ENCODE measurements at regions not wholly inside any gene's neighbourhood (a gene's known extent, or its start where the extent isn't known, plus 50 kb on each side); places are given as distances from the start of the nearest gene placed in this dataset.

- Mint-ChIP-seq H3K36me3 (ENCODE audit: low read depth) (no peaks in the 10 kb centered on the region), H3K9me3 (no peaks in the 10 kb centered on the region)
- DNase-seq (ENCODE audit: low spot score): no peak
Measured at GRCh38 chr10:118842843-118843624, 88.3 kb upstream of the CACUL1 start.

GRCh38 chr10:118843647-118844265, 89.0 kb upstream of the CACUL1 start:
- H3K36me3 Mint-ChIP-seq (ENCODE audit: low read depth): no peaks in the 10 kb centered on the region
- H3K4me3 Mint-ChIP-seq: no peak overlapping the region
- H3K4me1 Mint-ChIP-seq (ENCODE audit: low read depth): peaks cover 6% of the 10 kb centered on the region
- DNase-seq (ENCODE audit: low spot score): no peak
- no peak overlapping the region for H3K27ac Mint-ChIP-seq
- peaks cover 7% of the 10 kb centered on the region for H3K27me3 Mint-ChIP-seq (ENCODE audit: low read depth)
- no peaks in the 10 kb centered on the region for H3K9me3 Mint-ChIP-seq

More at GRCh38 chr10:118842843-118843624, 88.3 kb upstream of the CACUL1 start:
- Mint-ChIP-seq H3K4me1 (ENCODE audit: low read depth) (peaks cover 6% of the 10 kb centered on the region), H3K4me3 (no peak overlapping the region), H3K27me3 (ENCODE audit: low read depth) (peaks cover 2% of the 10 kb centered on the region), H3K27ac (no peak overlapping the region)

GRCh38 chr10:118844731-118845521, 90.2 kb upstream of the CACUL1 start:
- no peak for DNase-seq (ENCODE audit: low spot score)
- H3K4me1 Mint-ChIP-seq (ENCODE audit: low read depth): peaks cover 3% of the 10 kb centered on the region
- H3K9me3 Mint-ChIP-seq: no peaks in the 10 kb centered on the region
- H3K27me3 Mint-ChIP-seq (ENCODE audit: low read depth): peaks cover 7% of the 10 kb centered on the region
- no peaks in the 10 kb centered on the region for H3K36me3 Mint-ChIP-seq (ENCODE audit: low read depth)
- no peak overlapping the region for H3K4me3 Mint-ChIP-seq
- no peak overlapping the region for H3K27ac Mint-ChIP-seq

- Mint-ChIP-seq H3K36me3 (ENCODE audit: low read depth) (no peaks in the 10 kb centered on the region), H3K4me3 (no peak overlapping the region), H3K27ac (no peak overlapping the region), H3K4me1 (ENCODE audit: low read depth) (no peaks in the 10 kb centered on the region), H3K9me3 (no peaks in the 10 kb centered on the region), H3K27me3 (ENCODE audit: low read depth) (peaks cover 7% of the 10 kb centered on the region)
- DNase-seq (ENCODE audit: low spot score): no peak
Measured at GRCh38 chr10:118845776-118846175, 91.0 kb upstream of the CACUL1 start.

GRCh38 chr10:118850418-118851061, 95.8 kb upstream of the CACUL1 start:
- Mint-ChIP-seq H3K36me3 (ENCODE audit: low read depth) (no peaks in the 10 kb centered on the region), H3K9me3 (no peaks in the 10 kb centered on the region), H3K27me3 (ENCODE audit: low read depth) (peaks cover 7% of the 10 kb centered on the region), H3K27ac (no peak overlapping the region), H3K4me1 (ENCODE audit: low read depth) (no peaks in the 10 kb centered on the region), H3K4me3 (no peak overlapping the region)
- DNase-seq (ENCODE audit: low spot score): peak; percentile 46

- H3K36me3 Mint-ChIP-seq (ENCODE audit: low read depth): no peaks in the 10 kb centered on the region
- no peak overlapping the region for H3K4me3 Mint-ChIP-seq
Measured at GRCh38 chr10:118851062-118852035, 96.6 kb upstream of the CACUL1 start.

GRCh38 chr10:118853916-118854315, 99.1 kb upstream of the CACUL1 start:
- Mint-ChIP-seq H3K36me3 (ENCODE audit: low read depth) (no peaks in the 10 kb centered on the region), H3K27ac (no peak overlapping the region), H3K4me1 (ENCODE audit: low read depth) (no peaks in the 10 kb centered on the region), H3K9me3 (peaks cover under 1% of the 10 kb centered on the region), H3K27me3 (ENCODE audit: low read depth) (no peaks in the 10 kb centered on the region), H3K4me3 (no peak overlapping the region)
- no peak for DNase-seq (ENCODE audit: low spot score)

More at GRCh38 chr10:118851062-118852035, 96.6 kb upstream of the CACUL1 start:
- no peak for DNase-seq (ENCODE audit: low spot score)
- no peaks in the 10 kb centered on the region for H3K9me3 Mint-ChIP-seq
- no peaks in the 10 kb centered on the region for H3K4me1 Mint-ChIP-seq (ENCODE audit: low read depth)
- peaks cover 5% of the 10 kb centered on the region for H3K27me3 Mint-ChIP-seq (ENCODE audit: low read depth)
- no peak overlapping the region for H3K27ac Mint-ChIP-seq

GRCh38 chr10:118856106-118856505, 101.3 kb upstream of the CACUL1 start:
- no peak overlapping the region for H3K4me3 Mint-ChIP-seq
- peaks cover 4% of the 10 kb centered on the region for H3K9me3 Mint-ChIP-seq
- H3K4me1 Mint-ChIP-seq (ENCODE audit: low read depth): no peaks in the 10 kb centered on the region
- H3K36me3 Mint-ChIP-seq (ENCODE audit: low read depth): no peaks in the 10 kb centered on the region
- no peak overlapping the region for H3K27ac Mint-ChIP-seq
- no peaks in the 10 kb centered on the region for H3K27me3 Mint-ChIP-seq (ENCODE audit: low read depth)
- no peak for DNase-seq (ENCODE audit: low spot score)

GRCh38 chr10:118865998-118866693, 111.4 kb upstream of the CACUL1 start:
- H3K27ac Mint-ChIP-seq: no peak overlapping the region
- no peaks in the 10 kb centered on the region for H3K36me3 Mint-ChIP-seq (ENCODE audit: low read depth)

GRCh38 chr10:118867768-118868167, 113.0 kb upstream of the CACUL1 start:
- Mint-ChIP-seq H3K4me1 (ENCODE audit: low read depth) (no peaks in the 10 kb centered on the region), H3K27me3 (ENCODE audit: low read depth) (peaks cover 14% of the 10 kb centered on the region), H3K36me3 (ENCODE audit: low read depth) (no peaks in the 10 kb centered on the region), H3K4me3 (no peak overlapping the region), H3K27ac (no peak overlapping the region), H3K9me3 (no peaks in the 10 kb centered on the region)
- DNase-seq (ENCODE audit: low spot score): no peak

More at GRCh38 chr10:118865998-118866693, 111.4 kb upstream of the CACUL1 start:
- Mint-ChIP-seq H3K4me1 (ENCODE audit: low read depth) (no peaks in the 10 kb centered on the region), H3K4me3 (no peak overlapping the region), H3K27me3 (ENCODE audit: low read depth) (peaks cover 14% of the 10 kb centered on the region), H3K9me3 (no peaks in the 10 kb centered on the region)
- no peak for DNase-seq (ENCODE audit: low spot score)

- Mint-ChIP-seq H3K36me3 (ENCODE audit: low read depth) (no peaks in the 10 kb centered on the region), H3K27me3 (ENCODE audit: low read depth) (peaks cover 14% of the 10 kb centered on the region), H3K4me3 (no peak overlapping the region), H3K9me3 (no peaks in the 10 kb centered on the region), H3K4me1 (ENCODE audit: low read depth) (no peaks in the 10 kb centered on the region), H3K27ac (no peak overlapping the region)
- no peak for DNase-seq (ENCODE audit: low spot score)
Measured at GRCh38 chr10:118868589-118868988, 113.8 kb upstream of the CACUL1 start.

GRCh38 chr10:118870467-118871243, 115.9 kb upstream of the CACUL1 start:
- Mint-ChIP-seq H3K4me3 (no peak overlapping the region), H3K27me3 (ENCODE audit: low read depth) (peaks cover 16% of the 10 kb centered on the region), H3K4me1 (ENCODE audit: low read depth) (no peaks in the 10 kb centered on the region), H3K36me3 (ENCODE audit: low read depth) (no peaks in the 10 kb centered on the region), H3K27ac (no peak overlapping the region), H3K9me3 (no peaks in the 10 kb centered on the region)
- DNase-seq (ENCODE audit: low spot score): no peak
